ENCODE measurements at regions not wholly inside any gene's neighbourhood (a gene's known extent, or its start where the extent isn't known, plus 50 kb on each side); places are given as distances from the start of the nearest gene placed in this dataset.

- TF ChIP-seq REST (IDR thresholded peaks at IDR 0.05; ENCODE audit: borderline replicate concordance) (no peak), RAD21 (conservative IDR thresholded peaks at IDR 0.05) (no peak), EZH2 (IDR thresholded peaks at IDR 0.05; ENCODE audit: borderline replicate concordance, insufficient read depth, low read length, poor library complexity, severe bottlenecking) (no peak), CTCF (IDR thresholded peaks at IDR 0.05; ENCODE audit: poor library complexity, severe bottlenecking) (no peak), POLR2AphosphoS5 (IDR thresholded peaks at IDR 0.05) (no peak), EP300 (conservative IDR thresholded peaks at IDR 0.05; ENCODE audit: poor library complexity, severe bottlenecking) (no peak), SMC3 (conservative IDR thresholded peaks at IDR 0.05; ENCODE audit: poor library complexity) (no peak)
These were observed 1291.8 kb downstream of the CDH11 start for GRCh38 chr16:63830061-63830460.
